ENCODE measurements at regions not wholly inside any gene's neighbourhood (a gene's known extent, or its start where the extent isn't known, plus 50 kb on each side); places are given as distances from the start of the nearest gene placed in this dataset.

DNA sequence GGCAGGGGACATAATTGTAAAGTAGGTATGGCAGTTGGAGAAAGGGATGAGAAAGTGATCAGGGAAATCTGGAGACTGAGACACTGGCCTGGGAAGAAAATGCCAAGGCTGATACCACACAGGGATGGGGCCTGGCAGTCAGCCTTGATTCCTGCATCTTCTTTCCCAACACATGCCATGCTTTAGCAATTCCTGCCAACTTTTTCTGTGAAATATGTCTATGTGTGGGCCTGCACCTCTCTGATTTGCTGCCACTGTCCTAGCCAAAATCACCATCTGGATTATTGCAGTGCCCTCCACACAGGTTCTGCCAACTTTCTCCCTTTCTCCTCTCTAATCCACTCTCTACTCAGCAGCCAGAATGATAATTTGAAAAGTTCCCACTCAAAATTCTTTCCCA lies 759.8 kb upstream of the CITED2 start:
- H3F3A ChIP-seq (ENCODE audit: low read depth) = no peaks in the 10 kb centered on the region
- peaks cover 13% of the 10 kb centered on the region for H3K4me1 Mint-ChIP-seq

DNA sequence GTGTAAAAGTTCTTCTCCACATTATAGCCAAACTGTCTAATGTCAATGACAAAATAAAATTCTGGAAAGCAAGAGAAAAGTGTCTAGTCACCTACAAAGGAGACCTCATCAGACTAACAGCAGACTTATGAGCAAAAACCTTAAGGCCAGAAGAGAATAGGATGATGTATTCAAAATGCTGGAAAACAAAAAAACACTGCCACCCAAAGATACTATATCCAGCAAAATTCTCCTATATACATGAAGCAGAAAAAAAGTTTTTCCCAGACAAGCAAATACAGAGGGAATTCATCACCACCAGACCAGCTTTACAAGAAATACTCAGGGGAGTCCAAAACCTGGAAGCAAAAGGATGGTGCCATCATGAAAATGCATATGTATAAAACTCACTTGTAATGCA lies 755.6 kb upstream of the CITED2 start:
- Mint-ChIP-seq H3K27me3 (ENCODE audit: insufficient read depth, low read depth) (peaks cover 6% of the 10 kb centered on the region), H3K9me3 (peaks cover 57% of the 10 kb centered on the region), H3K36me3 (peaks cover 6% of the 10 kb centered on the region), H3K27ac (no peak overlapping the region), H3K4me1 (no peaks in the 10 kb centered on the region), H3K4me3 (no peak overlapping the region)
- Histone ChIP-seq H4K20me1 (ENCODE audit: low read depth) (no peaks in the 10 kb centered on the region), H3K36me3 (no peaks in the 10 kb centered on the region), H3K27ac (no peak overlapping the region), H3K9me3 (ENCODE audit: low read depth) (no peaks in the 10 kb centered on the region), H3K4me2 (no peak overlapping the region), H3F3A (ENCODE audit: low read depth) (no peaks in the 10 kb centered on the region), H3K4me3 (no peak overlapping the region), H3K27me3 (no peaks in the 10 kb centered on the region), H3K79me2 (ENCODE audit: low read depth) (no peaks in the 10 kb centered on the region), H3K4me1 (no peaks in the 10 kb centered on the region), H2AFZ (replicated peaks) (no peak overlapping the region), H3K9ac (no peak overlapping the region)
- no peak for DNase-seq (ENCODE audit: low spot score)
- TF ChIP-seq EZH2phosphoT487 (IDR thresholded peaks at IDR 0.05) = no peak
- no peak for TF ChIP-seq EZH2 (IDR thresholded peaks at IDR 0.05)

More for the DNA sequence above, 759.8 kb upstream of the CITED2 start:
- Histone ChIP-seq H3K9ac (no peak overlapping the region), H3K27ac (no peak overlapping the region), H3K79me2 (ENCODE audit: low read depth) (no peaks in the 10 kb centered on the region), H3K4me2 (no peak overlapping the region), H3K27me3 (no peaks in the 10 kb centered on the region), H3K36me3 (no peaks in the 10 kb centered on the region), H3K4me1 (no peaks in the 10 kb centered on the region), H4K20me1 (ENCODE audit: low read depth) (no peaks in the 10 kb centered on the region), H2AFZ (replicated peaks) (no peak overlapping the region), H3K4me3 (no peak overlapping the region), H3K9me3 (ENCODE audit: low read depth) (no peaks in the 10 kb centered on the region)
- Mint-ChIP-seq H3K27ac (no peak overlapping the region), H3K9me3 (peaks cover 54% of the 10 kb centered on the region), H3K27me3 (ENCODE audit: insufficient read depth, low read depth) (peaks cover 8% of the 10 kb centered on the region), H3K36me3 (peaks cover 11% of the 10 kb centered on the region), H3K4me3 (no peak overlapping the region)
- TF ChIP-seq EZH2 (IDR thresholded peaks at IDR 0.05) (no peak), EZH2phosphoT487 (IDR thresholded peaks at IDR 0.05) (no peak)
- TF ChIP-seq, protein P1, sequence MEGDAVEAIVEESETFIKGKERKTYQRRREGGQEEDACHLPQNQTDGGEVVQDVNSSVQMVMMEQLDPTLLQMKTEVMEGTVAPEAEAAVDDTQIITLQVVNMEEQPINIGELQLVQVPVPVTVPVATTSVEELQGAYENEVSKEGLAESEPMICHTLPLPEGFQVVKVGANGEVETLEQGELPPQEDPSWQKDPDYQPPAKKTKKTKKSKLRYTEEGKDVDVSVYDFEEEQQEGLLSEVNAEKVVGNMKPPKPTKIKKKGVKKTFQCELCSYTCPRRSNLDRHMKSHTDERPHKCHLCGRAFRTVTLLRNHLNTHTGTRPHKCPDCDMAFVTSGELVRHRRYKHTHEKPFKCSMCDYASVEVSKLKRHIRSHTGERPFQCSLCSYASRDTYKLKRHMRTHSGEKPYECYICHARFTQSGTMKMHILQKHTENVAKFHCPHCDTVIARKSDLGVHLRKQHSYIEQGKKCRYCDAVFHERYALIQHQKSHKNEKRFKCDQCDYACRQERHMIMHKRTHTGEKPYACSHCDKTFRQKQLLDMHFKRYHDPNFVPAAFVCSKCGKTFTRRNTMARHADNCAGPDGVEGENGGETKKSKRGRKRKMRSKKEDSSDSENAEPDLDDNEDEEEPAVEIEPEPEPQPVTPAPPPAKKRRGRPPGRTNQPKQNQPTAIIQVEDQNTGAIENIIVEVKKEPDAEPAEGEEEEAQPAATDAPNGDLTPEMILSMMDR (IDR thresholded peaks at IDR 0.05) = no peak
- DNase-seq (ENCODE audit: low spot score) = no peak

DNA sequence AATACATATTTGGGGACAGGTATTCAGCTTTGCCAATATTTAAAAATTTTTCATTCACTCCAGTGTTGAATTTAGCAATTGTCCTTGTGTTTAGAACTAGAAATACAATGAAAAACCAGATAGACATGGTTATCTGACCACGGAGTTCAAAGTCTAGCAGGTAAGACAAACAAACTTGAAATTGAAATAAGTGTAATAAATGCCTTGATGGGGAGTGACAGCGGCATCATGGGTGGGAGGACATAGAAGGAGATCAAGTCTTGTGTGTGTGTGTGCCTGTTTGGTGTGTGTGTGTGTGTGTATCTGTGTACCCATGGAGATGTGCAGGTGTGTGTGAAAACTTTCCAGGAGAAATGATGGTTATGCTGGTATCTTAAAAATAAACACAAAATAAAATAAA lies 750.0 kb upstream of the CITED2 start:
- no peaks in the 10 kb centered on the region for H3K27me3 Mint-ChIP-seq (ENCODE audit: insufficient read depth, low read depth)
- no peaks in the 10 kb centered on the region for H3F3A ChIP-seq (ENCODE audit: low read depth)
- no peak overlapping the region for H3K4me2 ChIP-seq
- H4K20me1 ChIP-seq (ENCODE audit: low read depth) = no peaks in the 10 kb centered on the region
- no peak overlapping the region for H3K27ac Mint-ChIP-seq
- H3K4me3 Mint-ChIP-seq = no peak overlapping the region
- no peaks in the 10 kb centered on the region for H3K27me3 ChIP-seq
- TF ChIP-seq, protein P1 (IDR thresholded peaks at IDR 0.05) = no peak
- TF ChIP-seq EZH2 (IDR thresholded peaks at IDR 0.05) (no peak), EZH2phosphoT487 (IDR thresholded peaks at IDR 0.05) (no peak)
- peaks cover 3% of the 10 kb centered on the region for H3K36me3 Mint-ChIP-seq
- H3K4me1 Mint-ChIP-seq = no peaks in the 10 kb centered on the region
- no peak overlapping the region for H3K27ac ChIP-seq
- no peak overlapping the region for H3K4me3 ChIP-seq
- H2AFZ ChIP-seq (replicated peaks) = no peak overlapping the region
- no peaks in the 10 kb centered on the region for H3K79me2 ChIP-seq (ENCODE audit: low read depth)
- H3K9ac ChIP-seq = no peak overlapping the region
- H3K9me3 ChIP-seq (ENCODE audit: low read depth) = no peaks in the 10 kb centered on the region
- peaks cover 32% of the 10 kb centered on the region for H3K9me3 Mint-ChIP-seq
- H3K36me3 ChIP-seq = no peaks in the 10 kb centered on the region
- no peaks in the 10 kb centered on the region for H3K4me1 ChIP-seq
- no peak for DNase-seq (ENCODE audit: low spot score)

DNA sequence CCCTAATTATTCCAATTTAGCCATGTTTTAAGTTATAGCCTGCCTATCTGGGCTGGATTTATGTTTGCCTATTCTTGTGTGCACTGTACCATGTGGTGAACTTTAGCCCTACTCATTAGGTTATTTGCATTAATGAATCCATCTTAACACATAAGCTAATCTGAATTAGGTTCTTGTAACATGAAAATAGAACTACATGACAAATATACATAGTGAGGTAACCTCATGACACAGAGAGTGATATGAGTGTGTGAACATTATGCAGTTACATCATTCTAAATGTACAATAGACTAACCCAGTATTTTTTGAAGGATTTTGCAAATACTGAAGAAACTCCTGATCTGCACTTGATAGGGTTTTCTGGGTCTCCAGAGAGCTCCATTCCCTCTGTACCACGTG lies 733.7 kb upstream of the CITED2 start:
- Histone ChIP-seq H3K36me3 (no peaks in the 10 kb centered on the region), H3K4me2 (no peak overlapping the region), H3K4me1 (peaks cover 7% of the 10 kb centered on the region), H4K20me1 (ENCODE audit: low read depth) (no peaks in the 10 kb centered on the region), H3K4me3 (no peak overlapping the region), H2AFZ (replicated peaks) (no peak overlapping the region), H3K27me3 (no peaks in the 10 kb centered on the region), H3F3A (ENCODE audit: low read depth) (no peaks in the 10 kb centered on the region), H3K9ac (no peak overlapping the region), H3K9me3 (ENCODE audit: low read depth) (no peaks in the 10 kb centered on the region), H3K79me2 (ENCODE audit: low read depth) (no peaks in the 10 kb centered on the region), H3K27ac (no peak overlapping the region)
- no peak for TF ChIP-seq EZH2phosphoT487 (IDR thresholded peaks at IDR 0.05)
- TF ChIP-seq EZH2 (IDR thresholded peaks at IDR 0.05) = no peak
- TF ChIP-seq, protein P1 (IDR thresholded peaks at IDR 0.05) = no peak
- no peak for DNase-seq (ENCODE audit: low spot score)
- H3K4me1 Mint-ChIP-seq = peaks cover 9% of the 10 kb centered on the region
- peaks cover 10% of the 10 kb centered on the region for H3K9me3 Mint-ChIP-seq
- no peak overlapping the region for H3K27ac Mint-ChIP-seq
- no peaks in the 10 kb centered on the region for H3K36me3 Mint-ChIP-seq
- no peak overlapping the region for H3K4me3 Mint-ChIP-seq
- peaks cover 1% of the 10 kb centered on the region for H3K27me3 Mint-ChIP-seq (ENCODE audit: insufficient read depth, low read depth)
